ENCODE measurements at regions not wholly inside any gene's neighbourhood (a gene's known extent, or its start where the extent isn't known, plus 50 kb on each side); places are given as distances from the start of the nearest gene placed in this dataset.

DNA sequence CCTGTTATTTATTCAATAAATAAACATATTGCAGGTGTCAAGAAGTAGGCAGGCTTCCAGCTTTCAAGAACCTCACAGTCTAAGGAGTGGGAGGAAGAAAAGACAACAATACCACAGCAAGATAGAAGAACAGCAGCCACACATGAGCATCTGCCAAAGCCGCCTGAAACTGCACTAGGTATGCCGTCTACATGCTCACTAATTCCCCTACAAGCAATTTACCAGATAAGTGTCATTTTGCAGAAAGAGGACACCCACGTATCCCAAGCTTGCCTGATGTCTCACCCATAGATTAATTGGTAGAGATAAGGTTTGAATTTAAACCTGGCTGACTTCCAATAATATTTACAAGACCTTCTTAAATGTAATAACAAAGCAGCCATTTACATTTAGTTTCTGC lies 439.4 kb upstream of the CPEB2 start:
- no peak for DNase-seq (ENCODE audit: low spot score)

GRCh38 chr4:14564281-14564680 lies 438.0 kb upstream of the CPEB2 start:
- no peak for DNase-seq (ENCODE audit: low spot score)

DNA sequence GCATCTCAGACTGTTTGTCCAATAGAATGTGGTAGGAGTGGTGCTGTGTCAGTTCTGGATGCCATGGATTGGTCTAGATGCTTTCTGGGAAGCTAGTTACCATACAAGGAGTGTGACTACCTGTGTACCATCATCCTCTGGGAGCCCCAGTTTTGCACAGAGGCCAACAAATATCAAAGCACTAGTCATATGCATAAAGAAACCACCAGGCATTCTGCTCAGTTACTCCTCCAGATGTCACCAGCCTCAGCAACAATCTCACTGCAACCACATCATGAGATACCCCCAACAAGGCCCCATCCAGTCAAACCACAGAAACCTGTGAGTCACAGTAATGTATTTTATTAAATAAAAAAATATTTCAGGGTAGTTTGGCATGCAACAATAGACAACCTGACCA lies 435.8 kb upstream of the CPEB2 start:
- DNase-seq (ENCODE audit: low spot score), result no peak

DNA sequence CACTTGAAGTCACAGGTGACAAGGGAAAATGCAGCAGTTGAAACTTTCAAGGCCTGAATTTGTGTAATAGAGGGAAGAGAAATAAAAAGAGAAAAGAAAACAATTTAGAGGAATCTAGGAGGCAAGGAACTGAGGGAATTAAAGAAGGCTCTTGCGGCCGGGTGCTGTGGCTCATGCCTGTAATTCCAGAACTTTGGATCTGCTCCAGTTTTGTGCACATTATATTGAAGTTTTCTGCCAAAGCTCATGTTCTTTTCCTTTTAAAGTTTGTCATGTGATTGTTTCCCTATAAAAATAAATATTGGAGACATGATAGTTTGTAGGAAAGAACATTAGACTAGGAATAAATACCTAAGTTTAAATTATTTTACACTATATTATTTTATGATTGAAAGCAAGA lies 433.9 kb upstream of the CPEB2 start:
- DNase-seq (ENCODE audit: low spot score), result no peak

- DNase-seq (ENCODE audit: low spot score), result no peak
Measured at GRCh38 chr4:14575289-14575688, 427.0 kb upstream of the CPEB2 start.

- no peak for DNase-seq (ENCODE audit: low spot score)
Measured at GRCh38 chr4:14575919-14576318, 426.4 kb upstream of the CPEB2 start.

DNA sequence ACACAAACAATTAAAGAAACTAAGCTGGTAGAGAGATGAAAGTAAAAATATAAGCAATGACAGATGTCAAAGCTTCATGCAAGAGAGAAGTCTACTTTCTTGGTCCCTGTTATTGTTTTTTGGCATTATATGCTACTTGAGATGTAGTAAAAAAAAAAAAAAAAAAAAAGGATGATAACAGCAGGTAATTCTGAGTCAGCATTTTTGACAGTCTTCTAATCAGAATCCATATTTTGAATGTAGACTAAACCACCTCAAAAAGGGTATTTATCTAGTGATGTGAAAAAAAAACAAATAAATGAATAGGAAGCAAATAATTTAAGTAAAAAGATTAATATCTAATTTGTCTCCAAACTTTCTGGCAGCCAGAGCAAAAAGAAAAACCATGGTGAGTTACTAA lies 422.2 kb upstream of the CPEB2 start:
- no peak for DNase-seq (ENCODE audit: low spot score)

DNA sequence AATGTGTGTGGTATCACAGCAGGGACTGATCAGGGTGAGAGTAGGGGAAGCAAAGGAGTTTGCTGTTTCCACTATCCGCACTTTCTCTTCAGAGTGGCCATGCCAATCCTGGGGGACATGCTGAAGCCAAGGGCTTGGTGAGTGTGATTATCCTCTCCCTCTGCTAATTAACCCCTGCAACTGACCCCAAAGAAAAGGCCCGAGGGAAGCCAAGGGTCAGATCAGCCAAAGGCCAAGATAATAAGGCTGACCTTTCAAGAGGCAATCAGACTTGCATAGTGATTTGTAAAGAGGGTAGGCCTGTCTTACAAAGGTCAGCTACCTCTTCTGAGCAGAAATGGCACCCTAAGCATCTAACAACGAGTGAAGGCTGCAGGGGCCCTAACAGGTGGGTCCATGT lies 420.5 kb upstream of the CPEB2 start:
- DNase-seq (ENCODE audit: low spot score), result no peak

GRCh38 chr4:14582677-14583076 lies 419.6 kb upstream of the CPEB2 start:
- DNase-seq (ENCODE audit: low spot score), result peak; percentile 3

- no peak for DNase-seq (ENCODE audit: low spot score)
Measured at GRCh38 chr4:14583331-14583730, 418.9 kb upstream of the CPEB2 start.

- no peak for DNase-seq (ENCODE audit: low spot score)
Measured at GRCh38 chr4:14583752-14584151, 418.5 kb upstream of the CPEB2 start.

- no peak for DNase-seq (ENCODE audit: low spot score)
Measured at GRCh38 chr4:14592950-14593349, 409.3 kb upstream of the CPEB2 start.

DNA sequence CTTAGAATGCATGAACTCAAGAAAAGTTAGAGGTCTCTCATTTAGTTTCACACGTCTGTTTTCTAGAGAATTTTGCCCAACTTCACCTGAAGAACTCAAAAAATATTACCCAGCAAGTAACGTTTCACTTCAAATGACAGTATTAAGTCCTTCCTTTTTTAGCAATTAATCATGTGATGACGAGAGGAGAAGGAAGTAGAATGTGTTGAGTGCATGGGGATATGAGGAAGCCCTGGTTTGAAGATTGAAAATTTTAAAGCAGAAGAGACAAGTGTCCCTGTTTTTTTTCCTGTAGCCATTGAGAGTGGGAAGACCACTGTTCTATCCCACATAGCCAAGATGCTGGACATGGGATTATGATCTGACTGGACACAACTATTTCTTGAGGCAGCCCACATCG lies 406.3 kb upstream of the CPEB2 start:
- no peak for DNase-seq (ENCODE audit: low spot score)

DNA sequence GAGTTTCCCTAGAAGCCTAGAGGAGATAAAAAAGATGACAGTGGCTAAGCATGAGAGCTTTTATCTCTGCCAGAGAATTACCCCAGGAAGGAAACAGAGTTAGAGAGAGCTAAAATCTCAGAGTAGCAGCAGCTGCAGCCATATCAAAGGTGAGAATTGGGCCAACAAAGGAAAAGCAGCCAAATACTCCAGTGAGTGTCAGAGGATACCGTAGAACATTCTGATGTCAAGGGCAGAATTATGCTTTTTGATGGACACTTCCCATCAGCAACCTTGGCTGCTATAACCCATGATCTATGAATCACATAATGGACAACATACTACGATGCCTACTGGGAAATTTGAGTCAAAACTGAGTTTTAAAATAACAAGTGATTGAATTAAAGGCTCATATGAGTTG lies 405.8 kb upstream of the CPEB2 start:
- no peak for DNase-seq (ENCODE audit: low spot score)

GRCh38 chr4:14596904-14597303 lies 405.4 kb upstream of the CPEB2 start:
- DNase-seq (ENCODE audit: low spot score), result no peak

- no peak for DNase-seq (ENCODE audit: low spot score)
Measured at GRCh38 chr4:14602206-14602605, 400.1 kb upstream of the CPEB2 start.

DNA sequence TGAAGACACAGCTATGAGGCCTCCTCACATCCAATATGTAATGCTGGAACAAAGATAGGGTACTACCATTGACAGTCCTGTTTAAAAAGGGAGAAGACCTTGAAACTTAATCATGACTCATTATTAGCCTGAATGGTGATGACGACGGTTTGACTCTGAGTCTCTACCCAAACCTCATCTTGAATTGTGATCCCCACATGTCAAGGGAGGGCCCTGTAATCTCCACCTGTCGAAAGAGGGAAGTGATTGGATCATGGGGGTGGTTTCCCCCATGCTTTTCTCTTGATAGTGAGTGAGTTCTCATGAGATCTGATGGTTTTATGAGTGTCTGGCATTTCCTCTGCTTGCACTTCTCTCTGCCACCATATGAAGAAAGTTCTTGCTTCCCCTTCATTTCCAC lies 395.3 kb upstream of the CPEB2 start:
- DNase-seq (ENCODE audit: low spot score), result no peak

DNA sequence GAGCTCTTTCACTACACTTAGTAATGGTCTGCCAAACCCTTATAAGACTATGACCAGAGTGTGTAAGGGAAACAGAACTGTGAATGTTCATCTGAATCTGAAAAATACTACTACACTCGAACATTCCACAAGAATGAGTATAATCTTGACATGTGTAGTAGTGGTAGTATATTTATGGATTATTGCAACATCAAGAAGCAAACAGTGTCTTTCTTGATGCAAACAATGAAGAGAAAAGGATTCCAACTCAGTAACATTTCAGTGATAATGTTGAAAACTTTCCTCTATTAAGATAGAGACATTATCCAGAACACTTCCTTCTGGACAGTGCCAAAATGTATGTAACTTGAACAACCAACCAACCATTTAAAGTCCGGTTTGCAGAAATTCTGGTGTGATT lies 394.7 kb upstream of the CPEB2 start:
- no peak for DNase-seq (ENCODE audit: low spot score)

DNA sequence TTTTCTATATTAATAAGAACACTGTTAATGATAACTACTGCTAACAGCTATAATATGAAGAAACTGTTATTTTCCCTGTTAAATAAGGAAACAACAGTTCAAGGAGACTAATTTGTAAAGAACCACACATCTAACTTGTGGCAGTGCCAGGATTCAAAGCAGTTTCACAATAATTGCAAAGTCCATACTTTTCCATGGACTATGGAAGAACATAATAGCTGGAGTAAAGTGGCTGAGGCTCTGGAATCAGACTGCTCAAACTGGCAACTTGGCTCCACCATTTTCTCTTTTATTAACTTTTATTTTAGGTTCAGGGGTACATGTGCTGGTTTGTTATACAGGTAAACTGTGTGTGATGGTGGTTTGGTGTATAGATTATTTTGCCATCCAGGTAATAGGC lies 393.7 kb upstream of the CPEB2 start:
- no peak for DNase-seq (ENCODE audit: low spot score)

GRCh38 chr4:14614840-14615239 lies 387.4 kb upstream of the CPEB2 start:
- DNase-seq (ENCODE audit: low spot score), result no peak

DNA sequence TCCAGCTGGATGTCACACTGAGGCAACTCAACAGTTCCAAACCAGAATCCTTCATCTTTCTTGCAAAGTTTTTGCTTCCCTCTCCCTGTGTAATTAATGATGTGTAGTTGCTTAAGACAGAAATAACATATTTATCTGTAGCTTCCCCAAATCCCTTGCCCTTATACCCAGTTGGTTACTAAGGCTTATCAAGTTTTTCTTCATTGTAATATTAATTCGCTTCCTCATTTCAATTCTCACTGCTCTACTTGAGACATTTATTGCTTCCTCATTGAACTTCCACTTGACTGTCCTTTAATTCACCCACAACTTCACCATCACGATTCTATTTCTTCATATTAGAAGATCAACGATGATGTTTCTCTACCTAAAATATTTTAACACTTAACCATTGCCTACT lies 386.6 kb upstream of the CPEB2 start:
- DNase-seq (ENCODE audit: low spot score), result no peak

- no peak for DNase-seq (ENCODE audit: low spot score)
Measured at GRCh38 chr4:14620567-14621141, 381.6 kb upstream of the CPEB2 start.

DNA sequence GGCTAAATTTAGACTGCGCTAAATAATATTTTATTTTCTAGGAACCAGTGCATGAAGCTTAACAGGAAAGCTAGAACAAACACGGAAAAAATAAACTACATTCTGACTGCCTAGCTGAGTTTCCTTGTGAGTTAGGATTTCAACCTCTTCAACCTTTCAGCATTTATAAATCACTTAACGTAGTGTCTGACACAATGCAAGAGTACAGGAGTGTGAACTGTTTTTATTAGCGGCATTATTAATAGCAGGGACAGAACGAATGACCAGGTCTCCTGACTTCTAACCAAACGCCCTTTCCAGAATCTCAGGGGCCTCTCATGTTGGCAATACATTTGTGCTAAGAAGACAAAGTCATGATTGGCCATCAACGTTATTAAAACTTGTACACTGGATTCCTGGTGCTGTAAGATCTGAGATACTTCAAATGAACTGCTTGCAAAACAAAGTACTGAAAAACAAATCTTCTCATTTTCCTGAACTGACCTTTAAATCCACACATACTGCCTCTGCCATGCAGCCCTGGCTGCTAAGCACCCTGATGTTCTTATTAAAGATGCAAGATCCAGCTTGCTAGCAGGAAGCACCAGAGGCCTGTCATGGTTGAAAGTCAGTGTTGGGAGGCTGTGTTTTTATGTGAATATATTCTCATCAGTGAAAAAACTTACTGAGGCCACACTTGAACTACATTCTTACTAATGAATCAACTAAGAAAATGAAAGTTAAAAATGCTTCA lies 380.4 kb upstream of the CPEB2 start:
- no peak for DNase-seq (ENCODE audit: low spot score)

DNA sequence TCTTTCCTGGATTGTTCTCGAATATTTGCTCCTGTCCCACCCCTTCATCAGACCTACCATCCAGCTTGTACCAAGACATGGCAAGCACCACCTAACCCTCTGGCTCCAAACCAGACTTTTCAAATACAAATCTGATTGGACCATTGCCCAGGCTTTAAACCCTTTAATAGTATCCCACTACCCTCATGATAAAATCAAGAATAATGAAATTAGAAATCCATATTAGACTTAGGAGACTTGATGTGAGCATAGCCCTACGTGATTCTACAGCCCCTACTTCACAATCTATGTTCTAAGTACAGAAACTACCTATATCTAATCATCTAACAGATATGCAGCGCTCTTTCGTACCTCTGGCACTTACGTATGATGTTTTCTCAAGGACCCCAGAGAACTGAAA lies 375.2 kb upstream of the CPEB2 start:
- no peak for DNase-seq (ENCODE audit: low spot score)

Measured in globus pallidus (tissue), 1 donor.